Gastrocnemius medialis (tissue), 4 donors: ENCODE measurements at regions not wholly inside any gene's neighbourhood (a gene's known extent, or its start where the extent isn't known, plus 50 kb on each side); places are given as distances from the start of the nearest gene placed in this dataset.

ENCODE experiments used
- ATAC-seq, 2 donors: fragments of 150-250 bp; one replicate each; pipeline ENCODE4 v1.9.1; 2016
- DNase-seq, 2 donors: peaks; one replicate each; pipeline ENCODE4 v3.0.0-alpha.2; 2019
- H3K27ac ChIP-seq, 4 donors: fragments of 200-600 bp; sonication (generic); 1 replicate in 1 of 4; 2 replicates in 3 of 4; pipeline ENCODE4 v1.5.1; 2016 to 2018; ENCODE audit warnings: mild to moderate bottlenecking in 2 of 4, moderate library complexity in 1 of 4
- H3K27me3 ChIP-seq, 3 donors: fragments of 200-600 bp; sonication (generic) in 2 of 3; 1 replicate in 1 of 3; 2 replicates in 2 of 3; pipeline versions ENCODE4 v1.5.1 to v1.6.0; 2016 to 2019; ENCODE audit warnings: mild to moderate bottlenecking in 1 of 3, moderate library complexity in 1 of 3
- H3K36me3 ChIP-seq, 2 donors: fragments of 200-600 bp; sonication (generic) in 1 of 2; one replicate each; pipeline ENCODE4 v1.5.1; 2017 to 2018
- H3K4me1 ChIP-seq, 2 donors: fragments of 200-600 bp; sonication (generic) in 1 of 2; one replicate each; pipeline ENCODE4 v1.5.1; 2016 to 2017; ENCODE audit warnings: mild to moderate bottlenecking in 2 of 2
- H3K4me3 ChIP-seq, 4 donors: fragments of 200-600 bp; sonication (generic) in 3 of 4; 1 replicate in 1 of 4; 2 replicates in 3 of 4; pipeline ENCODE4 v1.5.1; 2016 to 2019; ENCODE audit warnings: mild to moderate bottlenecking in 2 of 4
- H3K9me3 ChIP-seq, 3 donors: fragments of 200-600 bp; sonication (generic) in 2 of 3; 1 replicate in 1 of 3; 2 replicates in 2 of 3; pipeline ENCODE4 v1.5.1; 2016 to 2019
- POLR2A ChIP-seq, 2 donors: fragments of 450-650 bp; IDR thresholded peaks; one replicate each; pipeline ENCODE4 v1.6.1; 2017; ENCODE audit warnings: antibody characterized with exemption in 2 of 2, mild to moderate bottlenecking in 2 of 2, moderate library complexity in 2 of 2
- in situ Hi-C, 4 donors: fragments of 200-750 bp; cut with MboI; loops; one replicate each; pipeline versions ENCODE4 v1.15.0 to v1.8.0; 2017; ENCODE audit warnings: low sequenced_read_pairs in 4 of 4
- intact Hi-C: fragments of 100-400 bp; cut with DNase I; formaldehyde crosslinking; loops from one replicate; pipeline ENCODE4 v1.15.1; 2023; ENCODE audit warnings: low total_unique reads
- TF ChIP-seq, protein P1 (sequence below), 5 experiments: fragments of 450-650 bp in 3 of 5; fragments of 200-600 bp in 2 of 5; sonication (generic) in 2 of 5; IDR thresholded peaks in 4 of 5; conservative IDR thresholded peaks in 1 of 5; 1 replicate in 4 of 5; 2 replicates in 1 of 5; pipeline ENCODE4 v1.5.1; 2016 to 2019; ENCODE audit warnings: antibody characterized with exemption in 5 of 5, mild to moderate bottlenecking in 3 of 5, moderate library complexity in 3 of 5

DNA sequence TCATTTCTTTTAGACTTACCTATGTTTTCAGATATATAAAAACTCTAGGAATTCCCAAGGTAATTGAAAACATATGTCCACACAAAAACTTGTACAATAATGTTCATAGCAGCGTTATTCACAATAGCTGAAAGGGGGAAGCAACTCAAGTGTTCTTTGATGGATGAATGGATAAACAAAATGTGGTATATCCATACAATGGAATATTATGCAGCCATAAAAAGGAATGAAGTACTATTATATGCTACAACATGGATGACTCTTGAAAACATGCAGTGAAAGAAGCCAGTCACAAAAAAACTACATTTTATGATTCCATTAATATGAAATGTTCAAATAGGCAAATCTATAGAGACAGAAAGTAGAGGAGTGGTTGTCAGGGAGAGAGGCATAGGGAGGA lies 62.2 kb upstream of the WDR26 start:
- in situ Hi-C loops (no loop called here), intact Hi-C loops (no loop called here)
- ATAC-seq: no peak

DNA sequence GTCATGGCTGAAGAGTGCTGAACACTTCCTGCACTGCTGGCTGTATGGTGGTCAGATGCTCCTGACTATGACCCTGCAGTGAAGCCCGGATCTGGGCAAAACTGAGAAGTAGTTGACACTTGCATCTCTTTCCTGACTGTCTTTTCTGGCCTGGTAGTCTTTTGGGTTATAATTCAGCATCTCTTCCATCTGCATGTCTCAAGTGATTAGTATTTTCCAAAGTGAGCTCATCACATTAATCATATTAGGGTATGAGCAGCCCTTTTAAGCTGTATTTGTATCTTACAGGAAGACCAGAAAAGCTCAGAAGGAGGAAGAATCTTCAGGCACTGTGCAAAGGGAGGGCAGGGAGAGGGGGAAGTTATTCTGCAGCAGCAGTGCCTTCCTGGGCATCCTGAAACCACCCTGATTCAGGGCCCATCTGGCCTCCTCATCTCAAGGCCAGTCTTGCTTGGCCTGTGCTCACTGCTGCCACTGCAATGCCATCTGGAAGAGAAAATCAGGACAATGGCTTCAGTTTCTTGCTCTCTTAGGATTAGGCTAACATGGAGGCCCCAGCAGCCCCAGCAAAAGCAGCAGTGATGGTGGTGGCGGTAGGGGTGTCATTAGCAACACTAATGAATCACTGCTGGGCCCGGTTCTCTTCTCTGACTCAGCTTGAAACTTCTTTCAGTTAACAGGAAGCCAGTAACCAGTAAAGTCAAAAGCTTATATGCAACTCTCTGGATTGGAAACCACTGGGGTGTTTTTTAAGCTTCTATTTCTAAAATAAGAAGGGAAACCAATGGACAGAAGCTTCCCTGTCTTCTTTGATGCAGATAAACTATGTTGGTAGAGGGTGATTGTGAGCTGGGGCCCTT lies 63.3 kb upstream of the WDR26 start:
- DNase-seq: no peak

More for the DNA sequence above, 62.2 kb upstream of the WDR26 start:
- Histone ChIP-seq H3K4me3 (no peak overlapping the region), H3K4me1 (peaks cover 0 to 8% of the 10 kb centered on the region in 2 donors), H3K36me3 (no peaks in the 10 kb centered on the region), H3K27me3 (no peaks in the 10 kb centered on the region), H3K9me3 (no peaks in the 10 kb centered on the region), H3K27ac (no peak overlapping the region)
- no peak for TF ChIP-seq POLR2A (IDR thresholded peaks at IDR 0.05)
- TF ChIP-seq, protein P1, sequence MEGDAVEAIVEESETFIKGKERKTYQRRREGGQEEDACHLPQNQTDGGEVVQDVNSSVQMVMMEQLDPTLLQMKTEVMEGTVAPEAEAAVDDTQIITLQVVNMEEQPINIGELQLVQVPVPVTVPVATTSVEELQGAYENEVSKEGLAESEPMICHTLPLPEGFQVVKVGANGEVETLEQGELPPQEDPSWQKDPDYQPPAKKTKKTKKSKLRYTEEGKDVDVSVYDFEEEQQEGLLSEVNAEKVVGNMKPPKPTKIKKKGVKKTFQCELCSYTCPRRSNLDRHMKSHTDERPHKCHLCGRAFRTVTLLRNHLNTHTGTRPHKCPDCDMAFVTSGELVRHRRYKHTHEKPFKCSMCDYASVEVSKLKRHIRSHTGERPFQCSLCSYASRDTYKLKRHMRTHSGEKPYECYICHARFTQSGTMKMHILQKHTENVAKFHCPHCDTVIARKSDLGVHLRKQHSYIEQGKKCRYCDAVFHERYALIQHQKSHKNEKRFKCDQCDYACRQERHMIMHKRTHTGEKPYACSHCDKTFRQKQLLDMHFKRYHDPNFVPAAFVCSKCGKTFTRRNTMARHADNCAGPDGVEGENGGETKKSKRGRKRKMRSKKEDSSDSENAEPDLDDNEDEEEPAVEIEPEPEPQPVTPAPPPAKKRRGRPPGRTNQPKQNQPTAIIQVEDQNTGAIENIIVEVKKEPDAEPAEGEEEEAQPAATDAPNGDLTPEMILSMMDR (IDR thresholded peaks at IDR 0.05 in 4 of 5, conservative IDR thresholded peaks at IDR 0.05 in 1 of 5): no peak
- DNase-seq: no peak

DNA sequence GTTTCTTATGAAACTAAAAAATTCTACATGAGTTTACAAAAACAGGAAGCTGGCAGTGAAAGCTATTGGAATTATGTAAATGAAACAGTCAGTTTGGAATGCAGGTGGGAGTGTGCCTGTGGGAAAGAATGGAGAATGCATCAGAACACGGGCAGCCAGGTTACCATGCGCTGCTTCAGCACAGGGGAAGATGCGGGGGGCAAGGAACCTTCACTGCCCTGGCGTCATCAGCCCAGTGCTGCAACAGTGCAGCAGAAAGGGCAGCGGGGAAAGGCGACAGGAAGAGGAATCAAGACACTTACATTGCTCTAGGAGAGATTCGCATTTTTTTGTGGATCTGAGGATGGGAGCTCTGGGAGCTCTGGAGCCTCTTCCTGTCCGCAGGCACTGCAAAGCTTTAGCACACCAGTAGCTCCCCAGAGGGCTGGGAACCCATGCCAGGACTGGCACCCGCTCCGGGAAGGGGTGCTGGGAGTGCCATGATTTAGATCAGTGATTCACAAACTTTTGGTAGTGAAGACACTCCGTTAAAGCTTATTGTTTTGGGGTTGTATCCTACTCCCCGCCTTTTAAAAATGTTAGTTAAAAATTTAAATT lies 64.1 kb upstream of the WDR26 start:
- H3K36me3 ChIP-seq: no peaks in the 10 kb centered on the region
- DNase-seq: no peak
- peaks cover 17 to 27% of the 10 kb centered on the region in 2 donors for H3K4me1 ChIP-seq
- no peaks in the 10 kb centered on the region for H3K9me3 ChIP-seq
- intact Hi-C loops: no loop called here
- ATAC-seq: no peak
- H3K4me3 ChIP-seq: no peak overlapping the region
- no peak for TF ChIP-seq POLR2A (IDR thresholded peaks at IDR 0.05)
- TF ChIP-seq, protein P1 (IDR thresholded peaks at IDR 0.05 in 4 of 5, conservative IDR thresholded peaks at IDR 0.05 in 1 of 5): no peak
- H3K27ac ChIP-seq: peak overlapping the region in 3 of 4 donors; percentile 24 to 58 (median 36)
- in situ Hi-C loops: no loop called here
- H3K27me3 ChIP-seq: no peaks in the 10 kb centered on the region

More for the DNA sequence above, 63.3 kb upstream of the WDR26 start:
- no peaks in the 10 kb centered on the region for H3K36me3 ChIP-seq
- ATAC-seq: no peak
- in situ Hi-C loops (no loop called here), intact Hi-C loops (no loop called here)
- H3K27me3 ChIP-seq: no peaks in the 10 kb centered on the region
- peak overlapping the region in 3 of 4 donors; percentile 24 to 58 (median 36) for H3K27ac ChIP-seq
- no peak for TF ChIP-seq POLR2A (IDR thresholded peaks at IDR 0.05)
- TF ChIP-seq, protein P1 (IDR thresholded peaks at IDR 0.05 in 4 of 5, conservative IDR thresholded peaks at IDR 0.05 in 1 of 5): no peak
- H3K9me3 ChIP-seq: no peaks in the 10 kb centered on the region
- peaks cover 10 to 19% of the 10 kb centered on the region in 2 donors for H3K4me1 ChIP-seq
- no peak overlapping the region for H3K4me3 ChIP-seq

DNA sequence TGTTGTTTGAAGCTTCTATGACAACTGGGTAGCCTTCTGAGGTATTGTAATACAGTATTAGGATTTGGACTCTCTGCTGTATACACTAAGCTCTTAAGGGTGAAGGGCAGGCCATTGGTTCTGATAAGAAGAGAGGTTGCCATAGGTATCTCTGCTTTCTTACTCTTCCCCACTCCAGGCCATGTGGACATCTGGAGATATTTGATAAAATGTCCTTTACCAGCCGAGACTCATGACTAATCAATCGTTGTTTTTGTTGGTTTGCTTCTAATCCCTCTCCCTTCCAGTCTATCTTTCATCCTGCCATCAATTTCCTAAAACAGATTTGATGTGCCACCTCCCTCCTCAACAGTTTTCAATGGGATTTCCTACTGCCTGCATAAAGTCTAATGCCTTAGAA lies 64.6 kb upstream of the WDR26 start:
- peak overlapping the region in 1 of 4 donors; percentile 58 for H3K27ac ChIP-seq

More for the DNA sequence above, 64.6 kb upstream of the WDR26 start:
- in situ Hi-C loops (no loop called here), intact Hi-C loops (no loop called here)
- Histone ChIP-seq H3K9me3 (no peaks in the 10 kb centered on the region), H3K4me3 (no peak overlapping the region), H3K27me3 (no peaks in the 10 kb centered on the region), H3K4me1 (peaks cover 23 to 32% of the 10 kb centered on the region in 2 donors), H3K36me3 (no peaks in the 10 kb centered on the region)
- TF ChIP-seq, protein P1 (IDR thresholded peaks at IDR 0.05 in 4 of 5, conservative IDR thresholded peaks at IDR 0.05 in 1 of 5): no peak
- TF ChIP-seq POLR2A (IDR thresholded peaks at IDR 0.05): no peak
- ATAC-seq (no peak), DNase-seq (no peak)
